SHP77 treated with DMSO at 0.1 percent for 48 hours (cell line): ENCODE measurements at regions not wholly inside any gene's neighbourhood (a gene's known extent, or its start where the extent isn't known, plus 50 kb on each side); places are given as distances from the start of the nearest gene placed in this dataset.

Experiments used
- DNase-seq: peaks from one replicate; lab custom pipeline; 2025; lab: John Stamatoyannopoulos, UW

GRCh38 chr3:124496061-124496460 lies 234.2 kb upstream of the UMPS start:
- DNase-seq = no peak

GRCh38 chr3:124497487-124497886 lies 232.8 kb upstream of the UMPS start:
- DNase-seq = no peak

GRCh38 chr3:124498891-124499290 lies 231.4 kb upstream of the UMPS start:
- DNase-seq = no peak

GRCh38 chr3:124504332-124505059 lies 225.8 kb upstream of the UMPS start:
- DNase-seq = no peak

- DNase-seq = no peak
Observed at GRCh38 chr3:124509884-124510283, 220.4 kb upstream of the UMPS start.

GRCh38 chr3:124510290-124510689 lies 220.0 kb upstream of the UMPS start:
- DNase-seq = no peak

- DNase-seq = no peak
Observed at GRCh38 chr3:124512881-124513609, 217.2 kb upstream of the UMPS start.

- DNase-seq = no peak
Observed at GRCh38 chr3:124513610-124513997, 216.6 kb upstream of the UMPS start.

- DNase-seq = no peak
Observed at GRCh38 chr3:124514683-124515082, 215.6 kb upstream of the UMPS start.

- no peak for DNase-seq
Observed at GRCh38 chr3:124516333-124516732, 213.9 kb upstream of the UMPS start.

GRCh38 chr3:124517306-124517705 lies 212.9 kb upstream of the UMPS start:
- DNase-seq = no peak

GRCh38 chr3:124518350-124518749 lies 211.9 kb upstream of the UMPS start:
- no peak for DNase-seq

GRCh38 chr3:124519591-124520194 lies 210.6 kb upstream of the UMPS start:
- DNase-seq = no peak

- peak; percentile 97 for DNase-seq
Observed at GRCh38 chr3:124520970-124521369, 209.3 kb upstream of the UMPS start.

- DNase-seq = no peak
Observed at GRCh38 chr3:124522082-124522625, 208.1 kb upstream of the UMPS start.

- DNase-seq = no peak
Observed at GRCh38 chr3:124526601-124527000, 203.7 kb upstream of the UMPS start.

GRCh38 chr3:124529826-124530571 lies 200.3 kb upstream of the UMPS start:
- DNase-seq = no peak

- no peak for DNase-seq
Observed at GRCh38 chr3:124530916-124531315, 199.3 kb upstream of the UMPS start.

- DNase-seq = no peak
Observed at GRCh38 chr3:124532071-124532470, 198.2 kb upstream of the UMPS start.

- no peak for DNase-seq
Observed at GRCh38 chr3:124535306-124535705, 194.9 kb upstream of the UMPS start.

GRCh38 chr3:124540550-124541211 lies 189.6 kb upstream of the UMPS start:
- no peak for DNase-seq
